ENCODE measurements at regions not wholly inside any gene's neighbourhood (a gene's known extent, or its start where the extent isn't known, plus 50 kb on each side); places are given as distances from the start of the nearest gene placed in this dataset.

DNA sequence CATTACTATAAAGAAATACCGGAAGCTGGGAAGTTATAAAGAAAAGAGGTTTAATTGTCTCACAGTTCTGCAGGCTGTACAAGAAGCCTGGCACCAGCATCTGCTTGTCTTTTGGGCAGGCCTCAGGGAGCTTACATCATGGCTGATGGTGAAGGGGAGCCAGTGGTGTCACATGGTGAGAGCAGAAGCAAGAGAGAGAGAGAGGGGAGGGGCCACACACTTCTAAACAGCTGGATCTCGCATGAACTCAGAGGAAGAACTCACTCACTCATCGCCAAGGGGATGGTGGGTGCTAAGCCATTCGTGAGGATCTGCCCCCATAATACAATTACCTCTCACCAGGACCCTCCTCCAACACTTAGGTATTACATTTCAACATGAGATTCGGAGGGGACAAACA is 51.8 kb upstream of the ANKRD34C start:
- no peak for DNase-seq

GRCh38 chr15:79222808-79223207 is 59.7 kb upstream of the ANKRD34C start:
- no peak for DNase-seq

- no peak for DNase-seq
Measured at GRCh38 chr15:79221696-79222095, 60.8 kb upstream of the ANKRD34C start.

- no peak for DNase-seq
Measured at GRCh38 chr15:79219393-79220056, 63.0 kb upstream of the ANKRD34C start.

GRCh38 chr15:79218588-79219200 is 63.8 kb upstream of the ANKRD34C start:
- no peak for DNase-seq

- DNase-seq, result no peak
Measured at GRCh38 chr15:79213650-79214049, 68.9 kb upstream of the ANKRD34C start.

DNA sequence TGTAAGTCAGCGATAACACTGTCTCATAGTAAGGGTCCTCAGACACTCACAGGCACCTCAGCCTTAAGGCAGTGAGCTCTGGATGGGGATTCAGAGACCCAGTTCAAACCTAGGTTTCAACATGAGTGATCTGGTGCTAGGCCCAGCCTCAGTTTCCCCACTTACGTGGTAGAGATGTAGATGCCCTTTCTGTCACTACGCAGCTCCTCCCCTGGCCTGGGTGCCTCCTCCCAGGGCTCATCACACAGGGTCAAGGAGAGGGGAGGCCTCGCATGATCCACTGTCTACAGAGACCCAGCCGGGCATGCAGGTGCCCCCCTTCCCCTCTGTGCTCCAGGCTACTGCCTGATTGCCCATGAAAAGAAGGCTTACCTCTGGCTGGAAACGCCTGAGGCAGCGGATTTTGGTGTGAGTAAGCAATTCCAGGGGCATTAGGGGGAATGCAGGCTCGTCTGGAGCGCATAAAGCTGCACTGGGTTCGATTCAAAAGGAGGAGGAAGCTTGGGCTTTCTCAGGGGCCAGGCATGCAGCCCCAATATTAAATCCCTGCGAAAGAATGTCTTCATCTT is 69.8 kb upstream of the ANKRD34C start:
- DNase-seq, result no peak

DNA sequence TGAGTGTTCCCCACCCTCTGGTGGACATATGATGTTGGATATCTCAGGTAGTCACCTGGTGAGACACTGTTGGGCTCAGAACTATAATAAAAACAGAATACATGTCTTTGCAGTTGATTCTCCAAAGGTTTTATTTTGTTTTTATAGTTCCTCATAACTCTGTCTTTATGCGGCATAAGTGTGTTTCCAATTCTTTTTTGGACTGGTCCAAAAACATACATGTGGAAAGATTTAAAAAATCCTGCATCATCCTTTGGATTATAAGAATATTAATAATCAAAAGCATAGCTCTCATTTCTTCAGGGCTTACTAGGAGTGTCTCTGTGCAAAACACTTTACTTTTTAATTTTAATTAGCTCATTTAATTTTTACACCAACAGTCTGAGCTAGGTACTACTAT is 71.0 kb upstream of the ANKRD34C start:
- DNase-seq, result no peak

DNA sequence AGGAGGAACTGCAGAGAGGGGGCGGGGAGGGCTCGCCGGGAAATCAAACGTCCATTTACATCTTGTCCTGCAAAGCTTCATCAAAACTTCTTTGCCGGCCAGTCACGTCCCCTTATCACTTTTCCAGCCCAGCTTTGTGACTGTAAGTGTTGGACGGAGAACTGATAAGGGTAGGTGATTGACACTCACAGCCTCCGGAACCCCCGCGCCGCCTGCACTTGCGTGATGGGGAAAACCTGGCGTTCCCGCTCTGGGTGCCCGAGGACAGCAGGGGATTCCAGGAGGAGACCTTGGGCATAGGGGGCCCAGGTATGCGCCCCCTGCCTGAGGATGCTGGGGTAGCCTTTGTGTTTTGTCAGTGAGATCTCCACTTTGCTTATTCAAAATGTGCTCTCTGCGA is 72.8 kb upstream of the ANKRD34C start:
- DNase-seq, result no peak

DNA sequence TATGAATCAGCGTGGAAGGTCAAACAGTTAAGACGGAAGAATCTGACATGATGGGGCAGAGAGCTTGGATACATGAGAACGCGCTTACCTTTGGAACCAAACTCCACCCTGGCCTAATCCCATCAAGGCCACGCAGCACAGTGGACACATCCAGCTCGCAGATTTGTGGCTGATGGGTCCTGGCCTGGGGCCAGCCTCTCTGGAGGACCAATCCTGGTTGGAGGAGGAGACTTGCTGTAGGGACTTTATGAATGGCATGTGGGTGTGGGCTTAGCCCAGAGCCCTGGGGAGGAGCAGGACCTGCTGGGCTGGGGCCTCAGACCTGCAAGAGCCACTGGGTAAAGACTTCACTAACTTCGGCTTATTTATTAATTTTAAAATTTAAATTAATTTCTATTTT is 73.4 kb upstream of the ANKRD34C start:
- DNase-seq, result no peak

DNA sequence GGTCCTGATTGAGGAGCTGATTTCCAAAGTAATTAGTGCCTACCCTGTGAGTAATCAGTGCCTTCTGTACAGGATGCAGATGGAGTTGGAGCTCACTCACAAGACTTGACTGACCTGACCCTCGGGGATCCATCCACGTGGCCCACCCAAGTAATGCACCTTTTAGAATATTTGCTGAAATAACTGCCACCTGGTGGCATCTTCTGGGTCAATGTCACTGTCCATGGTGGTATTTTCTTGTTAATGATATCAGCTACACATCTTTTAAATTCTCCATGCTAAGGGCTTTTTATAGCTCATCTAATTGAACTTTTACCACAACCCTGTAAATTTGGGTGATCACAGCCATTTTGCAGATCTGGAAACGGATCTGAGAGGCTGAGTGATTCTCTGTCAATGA is 74.3 kb upstream of the ANKRD34C start:
- DNase-seq, result no peak

GRCh38 chr15:79206940-79207339 is 75.6 kb upstream of the ANKRD34C start:
- no peak for DNase-seq

DNA sequence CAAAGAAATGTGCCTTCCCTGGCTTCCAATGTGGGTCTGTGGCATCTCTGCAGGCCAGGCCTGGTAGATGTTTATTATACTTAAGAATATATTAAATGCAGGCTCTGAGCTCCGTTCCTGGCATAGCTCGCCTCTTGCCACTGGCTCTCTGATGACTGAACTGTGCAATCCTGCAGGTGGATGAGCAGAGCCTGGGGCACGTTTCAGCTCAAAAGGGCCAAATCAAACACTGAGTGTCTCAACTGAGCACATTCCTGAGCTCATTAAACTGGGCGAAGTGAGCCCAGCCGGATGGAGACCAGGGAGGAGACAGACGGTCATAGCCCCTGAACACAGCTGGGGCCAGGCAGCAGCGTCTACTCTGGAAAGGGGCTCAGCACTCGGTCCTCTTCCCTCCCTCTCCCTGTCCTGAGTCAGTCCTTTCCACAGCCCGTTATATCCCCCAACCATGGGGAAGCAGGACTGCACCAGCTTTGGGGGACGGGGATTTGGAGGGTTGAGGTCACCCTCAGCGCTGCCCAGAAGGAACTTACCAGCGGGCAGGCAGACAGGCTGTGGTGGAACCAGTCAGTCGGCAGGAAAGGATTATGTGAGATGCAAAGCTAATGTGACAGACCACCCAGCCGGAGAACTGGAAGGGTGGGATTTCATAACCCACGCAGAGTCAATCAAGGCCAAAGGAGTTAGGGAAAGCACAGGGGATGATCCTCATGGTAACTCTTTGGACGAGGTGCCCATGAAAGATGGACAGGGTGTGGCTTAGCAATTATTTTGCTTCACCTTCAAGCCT is 77.4 kb upstream of the ANKRD34C start:
- no peak for DNase-seq

DNA sequence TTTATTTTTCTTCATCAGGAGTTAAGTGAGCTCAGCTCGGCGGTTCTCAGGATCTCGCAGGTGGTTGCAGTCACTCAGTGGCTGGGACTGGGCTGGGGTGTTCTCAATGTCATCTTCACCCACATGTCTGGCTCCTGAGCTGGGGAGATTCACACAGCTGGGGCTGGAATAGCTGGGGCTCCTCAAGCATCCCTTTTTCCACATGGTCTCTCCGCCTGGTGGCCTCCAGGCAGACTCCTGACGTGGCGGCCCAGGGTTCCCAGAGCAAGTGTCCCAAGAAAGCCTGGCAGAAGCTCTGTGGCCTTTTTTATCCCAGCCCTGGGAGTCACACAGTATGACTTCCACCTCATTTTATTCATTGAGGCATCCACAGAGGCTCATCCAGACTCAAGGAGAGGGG is 84.1 kb upstream of the ANKRD34C start:
- no peak for DNase-seq

- DNase-seq, result no peak
Measured at GRCh38 chr15:79197285-79197684, 85.2 kb upstream of the ANKRD34C start.

- no peak for DNase-seq
Measured at GRCh38 chr15:79195802-79196201, 86.7 kb upstream of the ANKRD34C start.

DNA sequence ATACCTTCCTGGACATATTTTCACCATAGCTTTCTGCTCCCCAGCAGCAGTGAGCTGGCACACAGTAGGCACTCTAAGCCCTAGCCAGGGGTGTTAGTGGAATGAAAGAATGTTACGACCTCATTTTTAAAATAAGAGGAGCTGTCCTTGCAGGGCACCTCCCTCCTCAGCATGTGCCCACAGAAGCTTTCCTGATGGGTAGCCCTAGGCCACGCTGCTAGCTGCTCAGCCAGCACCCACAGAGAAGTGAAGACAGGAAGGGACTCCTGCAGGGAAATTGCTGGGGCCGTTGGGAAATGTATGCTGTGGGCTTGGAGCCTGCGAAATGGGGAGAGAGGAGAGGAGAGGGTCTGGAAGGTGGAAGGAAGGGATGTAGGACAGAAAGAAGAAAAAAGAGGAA is 87.3 kb upstream of the ANKRD34C start:
- DNase-seq, result no peak

DNA sequence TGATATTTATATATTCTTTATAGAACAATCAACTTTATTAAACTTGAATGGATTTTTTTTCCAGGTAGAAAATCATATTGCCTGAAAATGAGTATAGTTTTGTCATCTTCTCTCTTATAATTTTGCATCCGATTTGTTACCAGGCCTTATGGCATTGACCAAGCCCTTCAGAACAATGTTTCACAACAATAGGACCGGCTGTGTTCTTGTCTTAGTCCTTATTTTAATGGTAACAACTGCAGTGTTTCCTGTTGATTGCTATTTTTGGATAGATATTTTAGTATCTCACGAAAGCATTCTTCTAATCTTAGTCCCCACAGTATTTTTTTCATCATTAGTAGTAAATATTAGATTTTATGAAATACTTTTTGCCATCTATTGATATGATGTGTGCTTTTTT is 88.1 kb upstream of the ANKRD34C start:
- no peak for DNase-seq

GRCh38 chr15:79193549-79193948 is 89.0 kb upstream of the ANKRD34C start:
- DNase-seq, result no peak

GRCh38 chr15:79193103-79193502 is 89.4 kb upstream of the ANKRD34C start:
- DNase-seq, result no peak

- DNase-seq, result no peak
Measured at GRCh38 chr15:79192462-79193036, 90.0 kb upstream of the ANKRD34C start.

DNA sequence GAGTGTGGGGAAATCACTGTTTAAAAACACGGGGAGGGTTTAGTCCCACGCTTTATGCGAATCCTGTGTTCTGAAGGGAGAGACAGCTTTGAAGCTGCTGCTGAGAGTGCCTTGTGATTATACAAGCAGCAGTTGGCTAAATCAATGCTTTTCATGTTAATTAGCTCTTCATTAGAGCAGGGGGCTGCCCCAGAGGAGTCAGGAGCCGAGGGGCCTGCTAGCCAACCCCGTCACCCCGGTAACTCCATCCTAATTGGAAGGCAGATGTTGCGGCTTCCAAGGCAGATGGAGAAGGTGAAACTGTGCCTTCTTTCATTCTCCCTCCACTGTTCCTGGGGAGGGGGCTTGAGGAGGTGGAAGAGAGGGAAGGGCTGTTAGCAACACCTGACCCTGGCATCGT is 92.4 kb upstream of the ANKRD34C start:
- DNase-seq, result no peak

DNA sequence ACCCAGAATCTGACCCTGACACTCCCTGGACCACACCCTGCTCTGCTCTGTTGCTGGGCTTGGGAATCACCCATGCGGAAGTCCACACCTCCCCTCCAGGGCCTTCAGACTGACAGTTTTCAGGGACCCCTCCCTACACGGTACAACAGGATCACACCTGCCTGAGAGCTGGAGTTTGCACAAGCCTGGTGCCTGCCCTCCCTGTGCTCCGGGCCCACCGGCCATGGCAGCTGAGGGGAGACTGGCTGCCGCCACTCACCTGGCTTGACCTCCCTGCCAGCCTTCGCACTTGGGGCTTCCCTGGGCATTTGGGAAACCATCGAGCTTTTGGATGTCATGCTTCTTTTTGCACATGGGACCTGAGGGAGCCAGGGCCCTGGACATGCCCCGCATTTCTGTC is 95.9 kb upstream of the ANKRD34C start:
- DNase-seq, result no peak

GRCh38 chr15:79185199-79185598 is 94.6 kb upstream of the RASGRF1 start:
- no peak for DNase-seq

All from right hindlimb (tissue), 1 donor.